T-helper 2 cell treated with Interferon-gamma antibody and Interleukin-4, amounts not matched to agents 5 μg/mL and 100 μg/mL, for 36 hours (primary cell): ENCODE measurements at regions not wholly inside any gene's neighbourhood (a gene's known extent, or its start where the extent isn't known, plus 50 kb on each side); places are given as distances from the start of the nearest gene placed in this dataset.

Experiments used
- DNase-seq: peaks from one replicate; pipeline ENCODE4 v3.0.0; 2021; ENCODE audit warnings: low spot score
- H3K27ac Mint-ChIP-seq: one replicate; pipeline ENCODE4 v1.8.0; 2021; ENCODE audit warnings: mild to moderate bottlenecking, mixed read lengths
- H3K27me3 Mint-ChIP-seq: one replicate; pipeline ENCODE4 v1.8.0; 2021; ENCODE audit warnings: low read depth, mixed read lengths
- H3K36me3 Mint-ChIP-seq: one replicate; pipeline ENCODE4 v1.8.0; 2021; ENCODE audit warnings: low read depth, mixed read lengths
- H3K4me1 Mint-ChIP-seq: one replicate; pipeline ENCODE4 v1.8.0; 2021; ENCODE audit warnings: low read depth, mixed read lengths
- H3K4me3 Mint-ChIP-seq: one replicate; pipeline ENCODE4 v1.8.0; 2022; ENCODE audit warnings: mild to moderate bottlenecking, moderate library complexity, mixed read lengths
- H3K9me3 Mint-ChIP-seq: one replicate; pipeline ENCODE4 v1.8.0; 2021; ENCODE audit warnings: mixed read lengths

GRCh38 chr20:21809961-21810523 is 104.6 kb downstream of the PAX1 start:
- DNase-seq: no peak
- Mint-ChIP-seq H3K9me3 (no peaks in the 10 kb centered on the region), H3K27me3 (no peaks in the 10 kb centered on the region), H3K36me3 (no peaks in the 10 kb centered on the region), H3K4me1 (no peaks in the 10 kb centered on the region), H3K27ac (no peak overlapping the region), H3K4me3 (no peak overlapping the region)

GRCh38 chr20:21808863-21809664 is 103.6 kb downstream of the PAX1 start:
- Mint-ChIP-seq H3K27ac (no peak overlapping the region), H3K4me3 (no peak overlapping the region), H3K36me3 (no peaks in the 10 kb centered on the region), H3K4me1 (no peaks in the 10 kb centered on the region), H3K27me3 (no peaks in the 10 kb centered on the region), H3K9me3 (no peaks in the 10 kb centered on the region)
- DNase-seq: peak; percentile 10

- no peak for DNase-seq
- H3K4me1 Mint-ChIP-seq: no peaks in the 10 kb centered on the region
- no peak overlapping the region for H3K4me3 Mint-ChIP-seq
- H3K27me3 Mint-ChIP-seq: no peaks in the 10 kb centered on the region
- no peaks in the 10 kb centered on the region for H3K36me3 Mint-ChIP-seq
- no peak overlapping the region for H3K27ac Mint-ChIP-seq
- no peaks in the 10 kb centered on the region for H3K9me3 Mint-ChIP-seq
Measured at GRCh38 chr20:21808139-21808538, 102.7 kb downstream of the PAX1 start.

- Mint-ChIP-seq H3K27me3 (no peaks in the 10 kb centered on the region), H3K36me3 (no peaks in the 10 kb centered on the region), H3K4me3 (no peak overlapping the region), H3K9me3 (no peaks in the 10 kb centered on the region), H3K4me1 (no peaks in the 10 kb centered on the region), H3K27ac (no peak overlapping the region)
- DNase-seq: no peak
Measured at GRCh38 chr20:21804802-21805201, 99.3 kb downstream of the PAX1 start.

- no peak for DNase-seq
- Mint-ChIP-seq H3K27me3 (no peaks in the 10 kb centered on the region), H3K4me3 (no peak overlapping the region), H3K27ac (no peak overlapping the region), H3K36me3 (no peaks in the 10 kb centered on the region), H3K4me1 (no peaks in the 10 kb centered on the region), H3K9me3 (no peaks in the 10 kb centered on the region)
Measured at GRCh38 chr20:21801193-21801592, 95.7 kb downstream of the PAX1 start.

GRCh38 chr20:21798384-21798783 is 92.9 kb downstream of the PAX1 start:
- DNase-seq: no peak
- Mint-ChIP-seq H3K9me3 (peaks cover 3% of the 10 kb centered on the region), H3K36me3 (no peaks in the 10 kb centered on the region), H3K4me3 (no peak overlapping the region), H3K4me1 (no peaks in the 10 kb centered on the region), H3K27me3 (no peaks in the 10 kb centered on the region), H3K27ac (no peak overlapping the region)

GRCh38 chr20:21796059-21796458 is 90.6 kb downstream of the PAX1 start:
- Mint-ChIP-seq H3K27ac (no peak overlapping the region), H3K4me1 (no peaks in the 10 kb centered on the region), H3K9me3 (peaks cover 5% of the 10 kb centered on the region), H3K4me3 (no peak overlapping the region), H3K36me3 (no peaks in the 10 kb centered on the region), H3K27me3 (no peaks in the 10 kb centered on the region)
- no peak for DNase-seq

GRCh38 chr20:21788082-21788481 is 82.6 kb downstream of the PAX1 start:
- Mint-ChIP-seq H3K4me3 (no peak overlapping the region), H3K27me3 (no peaks in the 10 kb centered on the region), H3K9me3 (peaks cover 10% of the 10 kb centered on the region), H3K36me3 (no peaks in the 10 kb centered on the region), H3K4me1 (no peaks in the 10 kb centered on the region), H3K27ac (no peak overlapping the region)
- DNase-seq: no peak

- Mint-ChIP-seq H3K27ac (no peak overlapping the region), H3K27me3 (no peaks in the 10 kb centered on the region), H3K36me3 (no peaks in the 10 kb centered on the region), H3K9me3 (peaks cover 28% of the 10 kb centered on the region), H3K4me3 (no peak overlapping the region), H3K4me1 (no peaks in the 10 kb centered on the region)
- DNase-seq: no peak
Measured at GRCh38 chr20:21781446-21782075, 76.1 kb downstream of the PAX1 start.

GRCh38 chr20:21780528-21780927 is 75.1 kb downstream of the PAX1 start:
- H3K27ac Mint-ChIP-seq: no peak overlapping the region
- H3K36me3 Mint-ChIP-seq: no peaks in the 10 kb centered on the region
- DNase-seq: no peak
- peaks cover 28% of the 10 kb centered on the region for H3K9me3 Mint-ChIP-seq
- H3K27me3 Mint-ChIP-seq: no peaks in the 10 kb centered on the region
- no peaks in the 10 kb centered on the region for H3K4me1 Mint-ChIP-seq
- no peak overlapping the region for H3K4me3 Mint-ChIP-seq
